HPDE6-E6E7 (cell line): ENCODE measurements at regions not wholly inside any gene's neighbourhood (a gene's known extent, or its start where the extent isn't known, plus 50 kb on each side); places are given as distances from the start of the nearest gene placed in this dataset.
"Not testable (repeated sequence)": the region's sequence is repeated elsewhere in the genome, so short reads cannot be mapped to it uniquely, and the experiment has no call there.

Source experiments
- DNase-seq: peaks from one replicate; pipeline ENCODE4 v3.0.0; 2011; ENCODE audit warnings: missing footprints; ENCODE audit errors: extremely low spot score

DNA sequence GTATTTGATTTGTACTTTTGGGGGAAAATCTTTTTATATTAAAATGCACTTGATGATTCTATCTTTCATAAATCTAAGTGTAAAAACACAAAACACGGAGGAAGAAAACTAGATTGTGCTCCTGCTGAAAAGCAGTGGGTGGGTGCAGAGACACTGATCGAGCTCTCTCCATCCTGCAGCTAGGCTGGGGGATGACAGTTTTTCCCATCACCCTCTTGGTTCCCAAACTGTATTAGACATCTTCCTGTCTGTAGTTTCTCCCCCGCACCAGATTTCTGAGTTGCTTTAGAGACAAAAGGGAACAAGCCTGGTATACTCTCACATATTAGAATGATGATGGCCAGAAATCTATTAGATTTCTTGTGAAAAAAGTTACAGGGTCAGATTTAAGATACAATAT lies 99.6 kb downstream of the FAM114A2 start:
- DNase-seq = no peak

DNA sequence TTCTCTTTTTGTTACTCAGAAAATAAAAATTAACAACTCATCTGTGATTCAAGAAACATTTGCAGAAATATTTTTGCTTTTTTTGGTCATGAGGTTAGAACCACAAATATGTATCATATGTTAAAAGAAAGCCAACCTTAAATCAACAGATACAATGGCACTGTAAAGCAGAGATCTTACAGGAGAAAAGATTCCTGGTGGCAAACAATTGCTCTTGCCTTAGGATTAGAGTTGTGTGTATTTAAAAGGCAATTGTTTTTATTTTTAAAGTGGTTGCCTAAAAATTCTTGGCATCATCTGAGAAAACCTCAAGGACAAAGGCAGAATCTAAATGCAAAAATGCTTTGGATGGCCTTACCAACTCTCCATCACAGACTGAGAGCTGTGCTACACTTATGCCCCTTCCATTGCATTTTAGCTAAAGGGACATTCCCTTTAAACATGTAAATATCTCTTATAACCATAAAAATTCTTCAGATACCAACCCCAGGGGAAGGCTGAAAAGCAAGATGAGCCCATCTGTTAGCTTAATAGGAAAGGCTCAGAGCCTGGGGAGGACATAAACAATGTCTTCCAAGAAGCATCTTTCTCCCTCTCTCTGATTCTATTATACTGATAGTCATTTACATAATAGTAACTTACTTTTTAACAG lies 100.4 kb downstream of the FAM114A2 start:
- DNase-seq = no peak

DNA sequence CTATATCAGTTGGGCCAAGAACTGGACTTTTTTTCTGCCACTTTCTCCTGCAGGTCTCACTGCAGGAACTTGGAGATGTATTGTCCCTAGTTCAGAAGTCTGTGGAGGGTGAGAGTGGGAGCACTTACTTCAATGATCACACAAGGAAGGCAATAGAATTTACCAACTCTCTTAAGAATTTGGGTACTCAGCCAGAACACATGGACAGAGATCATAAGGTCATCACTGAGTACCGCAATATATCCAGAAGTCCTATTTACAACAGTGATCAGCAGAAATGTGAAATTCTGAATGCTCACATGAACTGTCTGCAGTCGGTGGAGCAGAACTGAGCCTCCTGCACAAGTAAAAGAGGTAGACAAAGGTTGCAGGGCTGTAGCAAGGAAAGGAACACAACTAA lies 101.0 kb downstream of the FAM114A2 start:
- DNase-seq = no peak

DNA sequence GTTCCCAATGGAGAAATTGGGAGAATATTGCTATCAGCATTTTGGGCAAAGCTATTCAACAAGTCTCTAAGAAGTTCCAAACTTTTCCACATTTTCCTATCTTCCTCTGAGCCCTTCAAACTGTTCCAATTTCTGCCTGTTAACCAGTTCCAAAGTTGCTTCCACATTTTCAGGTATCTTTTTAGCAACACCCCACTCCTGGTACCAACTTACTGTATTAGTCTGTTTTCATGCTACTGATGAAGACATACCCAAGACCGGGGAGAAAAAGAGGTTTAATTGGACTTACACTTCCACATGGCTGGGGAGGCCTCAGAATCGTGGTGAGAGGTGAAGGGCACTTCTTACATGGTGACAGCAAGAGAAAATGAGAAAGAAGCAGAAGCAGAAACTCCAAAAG lies 103.6 kb downstream of the FAM114A2 start:
- DNase-seq = not testable (repeated sequence)

DNA sequence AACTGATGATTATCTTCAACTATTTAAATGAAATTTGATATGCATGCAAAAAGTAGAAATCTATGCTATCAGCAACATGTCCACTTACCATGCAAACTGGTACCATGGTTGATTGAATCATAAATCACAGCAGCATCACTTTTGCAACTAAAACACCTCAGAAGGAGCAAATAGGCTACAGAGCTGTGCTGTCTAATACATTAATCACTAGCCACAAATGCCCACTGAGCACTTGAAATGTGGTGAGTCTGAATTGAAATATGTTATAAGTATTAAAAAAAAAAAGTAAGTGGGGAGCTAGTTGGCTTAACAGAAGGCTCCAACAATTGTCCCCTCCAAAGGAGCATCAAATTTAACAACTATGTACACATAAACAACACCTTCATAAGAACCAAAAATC lies 112.5 kb downstream of the FAM114A2 start:
- no peak for DNase-seq

DNA sequence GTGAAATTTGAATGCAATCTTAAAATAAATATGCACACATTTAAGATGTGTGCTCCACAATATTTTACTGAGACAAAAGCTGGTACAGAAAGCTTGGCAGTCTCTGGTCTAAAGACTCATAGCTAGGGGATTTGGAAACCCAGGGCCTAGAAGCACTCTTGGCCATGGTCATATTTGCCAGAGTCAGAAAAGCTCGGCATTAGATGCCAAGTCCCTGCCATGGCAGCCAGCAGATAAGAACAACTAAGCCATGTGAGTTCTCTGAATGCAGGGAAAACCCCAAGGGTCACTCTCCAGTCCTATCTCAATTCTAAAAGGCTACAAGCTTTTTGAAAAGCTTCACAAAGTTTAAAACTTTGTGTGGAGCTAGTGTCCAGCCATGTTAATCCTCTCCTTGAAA lies 119.5 kb downstream of the FAM114A2 start:
- DNase-seq = no peak

DNA sequence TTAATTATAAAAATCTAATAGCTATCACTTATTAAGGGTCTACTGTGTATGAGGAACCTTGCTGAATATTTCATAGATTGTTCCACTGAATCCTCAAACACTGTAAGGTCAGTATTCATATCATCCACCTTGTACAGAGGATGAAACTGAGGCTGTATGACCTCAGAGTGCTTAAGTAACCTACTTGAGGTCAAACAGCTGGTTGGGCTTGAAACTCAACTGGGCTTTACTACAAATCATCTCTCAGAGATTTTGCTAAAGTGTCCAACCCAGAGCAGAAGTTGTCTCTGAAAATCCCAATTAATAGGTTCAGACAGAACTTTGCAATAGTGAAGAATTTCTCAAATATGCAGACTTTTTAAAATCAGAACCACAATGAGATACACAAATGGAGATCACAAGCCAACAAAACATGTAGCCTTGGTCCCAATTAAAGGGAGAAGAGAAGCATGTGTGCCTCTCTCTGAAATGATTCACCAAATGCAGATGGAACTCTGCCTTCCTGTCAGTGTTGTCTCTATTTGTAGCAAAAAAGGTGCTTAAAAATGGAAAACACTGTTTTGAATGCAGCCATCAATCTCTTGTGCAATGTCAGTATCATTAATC lies 131.4 kb downstream of the FAM114A2 start:
- no peak for DNase-seq

DNA sequence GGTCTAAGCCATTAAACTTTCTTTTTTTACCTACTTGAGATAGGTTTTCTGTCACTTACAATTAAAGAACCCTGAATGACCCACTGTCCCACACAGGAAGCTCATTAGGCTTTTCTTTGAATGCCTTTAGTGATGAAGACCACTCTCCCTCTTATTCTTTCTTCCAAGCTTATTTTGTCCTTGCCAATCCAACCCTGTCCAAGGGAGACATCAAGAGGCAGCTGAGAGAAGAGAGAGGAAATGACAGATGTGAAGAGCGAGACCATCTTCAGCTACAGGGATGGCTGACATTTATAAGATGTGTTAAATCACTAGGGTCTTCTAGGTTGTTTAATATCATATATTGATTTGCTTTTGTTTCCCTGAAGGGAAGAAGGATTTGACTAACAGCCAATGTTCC lies 133.5 kb downstream of the FAM114A2 start:
- DNase-seq = no peak

DNA sequence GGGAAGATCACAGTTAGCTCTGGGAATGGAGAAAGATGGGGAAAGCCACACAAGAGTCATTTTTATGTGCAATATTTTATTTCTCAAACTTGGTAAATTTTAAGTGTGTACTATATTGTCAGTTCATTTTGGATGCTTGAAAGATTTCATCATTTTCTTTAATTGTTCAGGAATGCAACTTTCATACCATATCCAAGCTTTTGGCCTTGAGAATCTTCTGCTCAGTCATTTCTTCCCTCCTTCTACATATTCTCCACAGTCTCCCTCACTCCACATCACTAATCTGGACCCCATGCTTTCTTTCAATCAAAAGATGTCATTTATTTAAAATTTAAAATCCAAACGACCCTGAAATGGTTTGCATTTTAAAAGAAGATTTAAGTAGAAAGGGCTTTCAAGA lies 135.4 kb downstream of the FAM114A2 start:
- DNase-seq = no peak

DNA sequence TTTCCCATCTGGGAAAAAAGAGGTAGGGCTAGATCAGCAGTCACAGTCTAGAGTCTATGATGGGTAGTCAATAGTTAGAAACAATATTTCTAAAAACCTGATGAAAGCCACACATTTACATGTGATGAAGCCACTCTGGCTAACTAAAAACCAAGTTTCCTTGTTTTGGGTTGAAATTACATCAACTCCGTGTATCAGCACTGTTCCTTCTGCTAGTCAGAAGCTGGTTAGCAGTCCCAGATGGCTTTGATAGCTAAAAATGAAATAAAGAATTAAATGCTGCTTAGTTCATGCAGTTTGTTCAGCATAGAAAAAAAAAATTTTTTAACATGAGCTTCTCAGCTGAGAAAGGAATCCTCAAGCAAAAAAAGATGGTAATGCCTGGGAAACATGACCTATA lies 136.7 kb downstream of the FAM114A2 start:
- DNase-seq = no peak

DNA sequence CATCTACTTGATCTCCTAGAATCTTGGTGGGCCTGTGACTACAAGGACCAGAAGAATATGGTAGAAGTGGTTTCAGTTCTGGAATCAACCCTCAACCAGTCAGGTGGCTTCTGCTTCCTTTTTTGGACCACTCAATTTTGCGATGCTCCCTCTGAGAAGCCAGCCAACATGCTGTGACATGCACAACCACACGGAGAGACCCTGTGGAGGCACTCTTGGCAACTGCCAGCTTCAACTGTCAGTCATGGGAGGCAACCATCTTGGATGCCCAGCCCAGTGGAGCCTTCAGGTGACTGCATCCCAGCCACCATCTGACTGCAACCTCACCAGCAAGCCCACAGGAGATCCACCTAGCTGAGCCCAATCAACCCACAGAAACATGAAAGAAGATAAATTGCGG lies 137.3 kb downstream of the FAM114A2 start:
- no peak for DNase-seq

DNA sequence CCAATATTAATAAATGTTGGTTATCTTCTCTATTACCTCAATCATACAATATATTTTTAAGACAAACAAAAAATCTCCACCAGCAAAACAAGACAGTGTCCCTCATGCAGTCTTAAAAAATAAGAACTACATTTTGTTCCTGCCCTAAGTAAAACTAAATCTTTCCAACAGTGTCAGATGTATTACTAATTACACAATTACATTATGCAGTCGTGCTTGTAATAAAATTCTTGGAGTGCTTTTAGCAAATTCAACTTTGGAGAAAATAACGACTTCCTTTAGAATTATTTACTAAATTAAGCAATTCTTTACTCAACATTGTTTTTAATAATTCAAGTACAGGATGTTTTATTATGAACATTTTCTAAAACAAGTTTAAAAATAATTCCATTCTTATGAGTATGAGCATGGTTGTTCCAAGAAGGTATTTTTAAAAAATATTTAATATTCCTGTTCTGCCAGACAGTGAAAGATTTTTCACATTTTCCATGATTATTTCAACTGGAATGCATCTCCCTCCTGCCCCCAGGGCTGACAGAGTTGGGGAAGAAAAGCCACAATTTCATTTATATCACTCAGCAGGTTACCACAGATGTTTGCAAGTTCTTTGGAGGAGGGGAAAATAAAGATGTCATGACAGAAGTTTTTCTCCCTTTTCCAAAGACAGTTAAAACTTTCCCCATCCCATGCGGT lies 137.9 kb downstream of the FAM114A2 start:
- DNase-seq = no peak

DNA sequence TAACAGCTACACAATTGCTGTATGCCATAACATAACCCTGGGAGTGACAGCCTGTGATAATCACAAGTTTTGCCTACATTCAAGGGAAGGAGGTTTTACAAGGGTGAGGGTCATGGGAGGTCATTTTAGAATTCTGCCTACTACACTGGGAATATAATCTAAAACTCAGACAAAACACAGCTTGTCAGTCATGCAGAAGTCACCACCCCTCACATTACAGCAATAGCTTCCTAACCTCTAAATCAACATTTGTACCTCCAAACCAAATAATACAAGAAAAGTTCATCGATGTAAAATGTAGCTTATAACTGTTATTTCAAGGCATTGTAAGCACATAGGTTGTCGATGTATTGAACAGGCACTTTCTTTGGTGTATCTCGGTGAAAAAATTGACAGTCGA lies 139.0 kb downstream of the FAM114A2 start:
- no peak for DNase-seq

DNA sequence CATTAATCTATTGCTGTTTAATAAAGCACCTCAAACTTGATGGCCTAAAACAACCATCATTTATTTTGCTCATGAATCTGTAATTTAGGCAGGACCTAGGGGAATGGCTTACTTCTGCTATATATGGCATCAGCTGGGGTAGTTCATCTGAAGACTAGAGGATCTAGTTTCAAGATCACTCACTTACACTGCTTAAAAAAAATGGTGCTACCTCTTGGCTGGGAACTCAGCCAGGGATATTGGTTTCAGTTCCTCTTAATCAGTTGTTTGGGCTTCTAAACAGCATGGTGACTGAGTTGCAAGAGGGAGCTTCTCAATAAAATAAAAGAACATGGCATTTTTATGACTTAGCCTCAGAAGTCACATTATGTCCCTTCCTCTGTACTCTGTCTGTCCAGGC lies 142.0 kb downstream of the FAM114A2 start:
- no peak for DNase-seq

DNA sequence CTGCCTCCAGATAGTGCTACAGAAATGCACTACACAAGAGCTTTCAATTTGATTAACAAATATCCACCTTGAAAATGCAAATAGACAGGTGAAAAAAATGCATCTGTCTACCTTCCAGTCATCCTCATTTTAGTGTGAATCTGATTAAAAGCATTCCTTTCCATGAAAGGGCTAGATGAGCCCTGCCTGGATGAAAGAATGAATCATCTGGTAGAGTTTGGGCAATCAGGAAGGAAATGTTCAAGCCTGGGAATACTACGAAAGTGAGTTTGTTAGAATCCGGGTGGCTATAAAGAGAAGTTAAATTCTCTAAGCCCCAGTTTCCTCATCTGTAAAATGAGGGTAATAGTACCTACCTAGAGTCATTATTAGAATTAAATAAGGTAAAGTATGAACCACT lies 142.6 kb downstream of the FAM114A2 start:
- peak; percentile 19 for DNase-seq

DNA sequence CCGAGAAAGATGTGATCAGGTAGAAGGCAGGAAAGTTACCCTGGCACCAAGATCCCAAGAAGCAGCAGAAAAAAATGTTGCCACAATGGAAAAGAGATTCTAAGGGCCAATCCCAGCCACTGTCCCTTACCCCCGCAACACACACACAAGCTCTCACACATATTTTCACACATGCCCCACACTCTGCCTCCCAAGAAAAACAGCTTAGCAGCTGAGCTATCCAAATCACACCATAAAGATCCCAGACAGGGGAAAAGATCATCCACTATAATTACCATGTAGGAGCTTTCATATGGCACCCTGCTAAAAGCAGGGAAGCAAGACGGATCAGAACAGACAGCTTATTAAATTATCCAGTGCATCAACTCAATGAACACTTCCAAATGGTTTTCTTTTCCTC lies 143.4 kb downstream of the FAM114A2 start:
- no peak for DNase-seq

DNA sequence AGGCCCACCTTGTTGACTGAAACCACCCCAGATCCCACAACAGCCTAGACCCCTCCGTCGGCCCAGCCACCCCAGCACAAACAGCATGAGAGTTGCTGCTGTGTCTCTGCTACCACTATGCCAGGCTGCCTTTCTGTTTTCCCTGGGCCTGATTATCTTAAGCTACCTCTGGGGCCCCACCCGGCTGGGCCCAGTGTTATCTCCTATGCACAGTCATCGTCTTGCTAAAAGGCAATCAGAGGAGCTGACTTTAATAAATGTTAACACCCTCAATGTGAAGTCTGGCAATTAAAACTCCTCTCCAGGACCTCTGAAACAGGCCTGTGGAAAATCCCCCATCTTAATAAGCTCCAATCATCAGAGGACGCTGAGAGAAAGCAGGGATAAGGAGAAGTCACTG lies 144.9 kb downstream of the FAM114A2 start:
- no peak for DNase-seq

DNA sequence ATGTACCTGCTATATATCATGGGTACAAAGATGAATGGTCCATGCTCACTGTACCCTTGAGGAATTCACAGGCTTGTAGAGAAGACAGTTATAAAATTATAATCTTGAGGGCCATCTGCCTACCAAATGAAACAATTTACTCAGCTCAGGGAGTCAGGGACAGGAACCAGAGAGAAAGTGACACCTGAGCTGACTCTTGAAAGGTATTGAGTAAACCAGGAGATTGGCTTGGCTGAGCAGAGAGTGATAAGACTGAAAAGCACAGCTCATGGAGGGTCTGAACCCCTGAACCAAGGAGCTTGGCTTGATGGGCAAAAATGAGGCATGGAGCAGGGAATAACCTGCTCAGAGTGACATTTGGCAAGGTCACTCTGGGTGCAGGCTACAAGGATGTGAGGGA lies 147.3 kb downstream of the FAM114A2 start:
- DNase-seq = no peak

DNA sequence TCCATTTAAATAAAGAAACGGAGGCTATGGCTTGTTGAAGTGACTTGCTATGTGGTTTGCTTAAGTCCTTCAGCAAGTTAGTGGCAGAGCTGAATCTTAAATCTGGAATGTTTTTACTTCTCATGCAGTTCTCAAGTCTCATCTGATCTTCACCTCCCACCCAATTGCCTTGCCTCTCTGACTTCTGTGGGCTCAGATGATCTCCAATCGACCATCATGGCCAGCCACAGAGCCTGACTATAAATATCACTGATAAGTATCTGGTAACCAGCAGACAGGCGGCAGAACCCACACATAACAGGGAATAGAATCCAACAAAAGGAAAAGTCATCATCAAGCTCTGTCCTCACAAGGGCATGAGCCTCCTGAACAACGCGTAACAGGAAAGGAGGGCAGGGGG lies 149.9 kb downstream of the FAM114A2 start:
- no peak for DNase-seq

DNA sequence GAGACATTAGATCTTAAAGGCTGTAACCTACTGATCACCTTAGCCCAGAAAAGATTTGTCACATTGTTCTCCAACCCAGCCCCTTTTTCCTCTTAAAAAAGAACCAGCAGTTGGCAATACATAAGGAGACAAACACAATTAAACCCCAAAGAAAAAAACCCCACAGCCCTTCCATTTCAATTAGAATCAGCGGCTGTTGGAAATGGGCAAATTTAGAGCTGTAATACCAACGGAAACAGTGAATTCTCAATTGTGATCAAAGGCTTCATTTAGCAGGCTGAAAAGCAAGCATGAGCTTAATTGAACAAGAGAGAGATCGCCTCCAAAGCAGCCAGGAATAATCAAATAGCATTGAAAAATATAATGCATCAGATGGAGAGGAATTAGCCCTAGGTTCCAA lies 153.6 kb downstream of the FAM114A2 start:
- DNase-seq = no peak

DNA sequence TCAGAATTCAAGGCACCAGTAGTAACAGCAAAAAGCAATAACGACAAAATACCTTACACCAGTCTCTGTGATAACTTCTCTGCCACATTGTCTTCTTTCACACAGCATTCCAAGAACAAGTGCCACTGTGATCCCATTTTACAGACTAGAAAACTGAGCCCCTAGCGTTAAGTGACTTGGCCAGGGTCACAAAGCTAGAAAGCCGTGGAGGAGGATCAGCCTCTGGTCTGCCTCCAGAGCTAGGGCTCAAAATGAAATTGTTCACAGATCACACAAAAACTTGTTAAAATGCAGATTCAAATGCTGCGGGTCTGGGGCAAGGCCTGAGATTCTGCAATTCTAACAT lies 154.1 kb downstream of the FAM114A2 start:
- DNase-seq = no peak

DNA sequence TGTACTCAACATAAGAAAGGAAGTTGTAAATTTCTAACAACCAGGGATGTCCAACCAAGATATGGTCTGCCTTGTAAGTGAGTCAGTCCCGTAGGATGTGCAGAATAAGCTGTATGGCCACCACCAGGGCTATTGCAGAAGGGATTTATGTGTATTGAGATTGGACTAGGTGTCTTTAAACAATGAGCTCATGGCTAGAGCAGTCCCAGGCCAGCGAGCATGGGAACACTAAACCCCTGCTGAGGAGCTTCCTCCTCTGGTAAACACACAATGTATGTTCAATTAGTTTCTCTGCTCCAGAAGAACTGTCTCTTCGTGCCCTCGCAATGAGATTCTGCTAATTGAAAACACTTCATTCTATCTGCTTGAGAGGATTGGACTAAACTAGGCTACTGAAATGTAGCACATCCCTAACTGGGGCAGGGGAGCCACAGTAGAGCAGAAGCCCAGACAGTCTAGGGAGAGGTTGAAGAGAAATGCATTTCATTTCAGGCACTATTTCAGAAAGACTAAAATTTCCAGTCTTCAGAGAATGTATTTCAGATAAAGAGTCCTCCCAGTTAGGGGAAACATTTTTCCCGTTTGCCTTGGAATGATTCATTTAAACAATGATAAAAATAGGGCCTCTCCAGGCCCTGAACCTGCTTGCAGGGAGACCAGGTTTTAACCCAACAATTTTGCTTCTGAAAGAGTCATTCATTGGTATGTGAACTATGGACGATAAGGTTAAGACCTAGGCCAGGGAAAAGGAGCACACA lies 154.7 kb downstream of the FAM114A2 start:
- no peak for DNase-seq

DNA sequence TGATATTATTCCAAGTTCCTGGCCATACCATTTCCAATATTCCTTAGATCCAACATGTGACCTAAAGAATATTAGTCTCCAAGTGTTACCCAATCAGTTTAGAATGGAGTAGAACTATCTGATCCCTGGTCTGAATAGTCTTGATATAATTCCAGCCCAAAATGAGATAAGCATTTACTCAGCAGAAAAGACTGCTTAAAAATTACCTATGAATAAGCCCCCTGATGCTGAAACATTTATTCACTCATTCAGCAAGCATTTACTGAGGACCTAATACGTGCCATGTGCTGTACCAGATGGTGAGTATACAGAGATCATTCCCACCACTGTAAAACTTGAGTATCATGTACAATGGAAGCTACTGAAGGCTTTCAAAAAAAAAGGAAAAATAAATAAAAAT lies 157.0 kb downstream of the FAM114A2 start:
- no peak for DNase-seq
